ENCODE measurements at regions not wholly inside any gene's neighbourhood (a gene's known extent, or its start where the extent isn't known, plus 50 kb on each side); places are given as distances from the start of the nearest gene placed in this dataset.
"Not testable (repeated sequence)": the region's sequence is repeated elsewhere in the genome, so short reads cannot be mapped to it uniquely, and the experiment has no call there.

- no peak for DNase-seq
Measured at GRCh38 chr20:53813636-53814035, 220.0 kb upstream of the ZNF217 start.

- no peak for DNase-seq
Measured at GRCh38 chr20:53811577-53811976, 217.9 kb upstream of the ZNF217 start.

GRCh38 chr20:53810661-53811355, 217.2 kb upstream of the ZNF217 start:
- DNase-seq, result no peak

GRCh38 chr20:53809728-53810365, 216.2 kb upstream of the ZNF217 start:
- no peak for DNase-seq

- no peak for DNase-seq
Measured at GRCh38 chr20:53809217-53809616, 215.6 kb upstream of the ZNF217 start.

DNA sequence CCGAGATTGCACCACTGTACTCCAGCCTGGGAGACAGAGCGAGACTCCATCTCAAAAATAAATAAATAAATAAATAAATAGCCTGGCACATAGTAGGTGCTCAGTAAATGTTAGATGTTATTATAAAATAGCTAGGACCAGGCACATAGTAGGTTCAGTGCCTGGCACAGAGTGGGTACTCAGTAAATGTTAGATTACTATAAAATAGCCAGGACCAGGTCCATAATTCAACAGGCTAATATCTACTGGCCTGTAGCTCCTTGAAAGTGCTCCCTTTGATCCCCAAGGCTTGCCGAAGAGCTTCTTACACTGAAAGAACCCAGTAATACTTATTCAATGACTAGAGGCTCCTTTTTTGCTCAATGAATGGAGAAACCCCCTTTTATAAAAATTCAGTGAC, 215.1 kb upstream of the ZNF217 start:
- no peak for DNase-seq

DNA sequence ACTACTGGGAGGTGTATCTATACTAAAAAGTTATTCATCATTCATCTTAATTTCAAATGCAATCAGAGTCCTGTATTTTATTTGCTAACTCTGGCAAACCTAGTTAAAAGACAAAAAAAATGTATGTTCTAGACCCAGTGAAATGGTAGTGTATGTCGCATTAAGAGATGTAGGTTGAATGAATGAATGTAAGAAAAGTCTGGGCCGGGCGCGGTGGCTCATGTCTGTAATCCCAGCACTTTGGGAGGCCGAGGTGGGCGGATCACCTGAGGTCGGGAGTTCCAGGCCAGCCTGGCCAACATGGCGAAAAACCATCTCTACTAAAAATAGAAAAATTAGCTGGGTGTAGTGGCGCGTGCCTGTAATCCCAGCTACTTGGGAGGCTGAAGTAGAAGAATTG, 214.7 kb upstream of the ZNF217 start:
- DNase-seq, result not testable (repeated sequence)

DNA sequence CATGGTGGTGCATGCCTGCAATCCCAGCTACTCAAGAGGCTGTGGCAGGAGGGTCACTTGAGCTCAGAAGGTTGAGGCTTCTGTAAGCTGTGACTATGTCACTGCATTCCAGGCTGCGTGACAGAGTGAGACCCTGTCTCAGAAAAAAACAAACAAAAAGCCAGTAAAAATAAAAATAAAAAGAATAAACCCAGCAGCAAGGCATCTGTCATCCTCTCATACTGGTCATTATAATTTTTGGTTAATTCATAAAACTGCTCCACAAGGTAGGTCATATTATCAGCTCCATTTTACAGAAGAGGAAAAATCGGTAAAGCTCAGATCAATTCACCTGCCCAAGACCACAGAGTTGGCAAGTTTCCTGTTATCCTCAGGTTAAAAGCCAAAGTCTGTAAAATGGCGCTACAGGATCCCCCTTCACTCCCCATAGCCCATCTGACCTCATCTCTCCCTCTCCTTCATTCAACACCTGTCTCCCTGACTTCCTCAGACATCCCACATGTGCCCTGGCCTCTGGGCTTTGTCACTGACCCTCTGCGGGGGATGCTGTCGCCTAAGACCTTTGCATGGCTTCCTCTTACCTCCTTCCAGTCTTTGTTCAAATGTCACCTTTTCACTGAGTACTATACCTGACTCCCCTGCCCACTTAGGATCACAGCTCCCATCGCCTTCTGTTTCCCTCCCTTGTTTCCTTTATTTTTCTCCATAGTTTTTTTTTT, 213.2 kb upstream of the ZNF217 start:
- DNase-seq, result no peak

DNA sequence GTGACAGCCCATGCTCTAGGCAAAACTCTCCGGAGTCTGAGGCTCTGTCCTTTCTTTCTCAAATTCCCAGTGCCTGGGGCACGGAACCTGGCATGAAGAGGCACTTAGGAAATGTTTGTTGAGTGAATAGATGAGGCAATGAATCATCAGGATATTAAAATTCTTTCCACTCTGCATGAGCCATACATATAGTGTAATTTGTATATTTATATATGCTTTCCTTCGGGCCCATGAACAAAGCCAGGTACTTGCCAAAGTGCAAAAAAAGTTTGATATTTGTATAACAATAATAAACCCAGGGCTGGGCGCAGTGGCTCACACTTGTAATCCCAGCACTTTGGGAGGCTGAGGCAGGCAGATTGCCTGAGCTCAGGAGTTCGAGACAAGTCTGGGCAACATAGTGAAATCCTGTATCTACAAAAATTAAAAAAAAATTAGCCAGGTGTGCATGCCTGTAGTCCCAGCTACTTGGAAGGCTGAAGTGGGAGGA, 212.3 kb upstream of the ZNF217 start:
- no peak for DNase-seq

- DNase-seq, result no peak
Measured at GRCh38 chr20:53804920-53805894, 211.6 kb upstream of the ZNF217 start.

- not testable (repeated sequence) for DNase-seq
Measured at GRCh38 chr20:53804308-53804707, 210.7 kb upstream of the ZNF217 start.

DNA sequence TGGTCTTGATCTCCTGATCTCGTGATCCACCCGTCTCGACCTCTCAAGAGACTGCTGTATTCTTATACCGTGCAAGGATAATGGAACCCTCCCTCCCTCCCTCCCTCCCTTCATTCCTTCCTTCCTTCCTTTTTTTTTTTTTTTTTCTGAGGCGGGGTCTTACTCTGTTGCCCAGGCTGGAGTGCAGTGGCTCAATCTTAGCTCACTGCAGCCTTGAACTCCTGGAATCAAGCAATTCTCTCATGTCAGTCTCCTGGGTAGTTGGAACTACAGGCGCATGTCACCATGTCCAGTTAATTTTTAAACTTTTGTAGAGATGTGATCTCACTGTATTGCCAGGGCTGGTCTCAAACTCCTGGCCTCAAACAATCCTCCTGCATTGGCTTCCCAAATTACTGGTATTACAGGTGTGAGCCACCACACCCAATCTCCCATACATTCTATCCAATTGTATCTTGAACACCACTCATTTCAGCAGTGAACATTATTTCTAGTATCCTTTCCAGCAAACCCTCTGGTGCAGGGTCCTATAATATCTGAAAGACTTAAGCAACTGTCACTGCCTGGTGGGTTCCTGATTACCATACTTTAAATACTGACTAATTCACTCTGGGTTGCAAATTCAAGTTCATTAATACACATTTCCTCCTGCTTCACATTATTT, 210.0 kb upstream of the ZNF217 start:
- no peak for DNase-seq

DNA sequence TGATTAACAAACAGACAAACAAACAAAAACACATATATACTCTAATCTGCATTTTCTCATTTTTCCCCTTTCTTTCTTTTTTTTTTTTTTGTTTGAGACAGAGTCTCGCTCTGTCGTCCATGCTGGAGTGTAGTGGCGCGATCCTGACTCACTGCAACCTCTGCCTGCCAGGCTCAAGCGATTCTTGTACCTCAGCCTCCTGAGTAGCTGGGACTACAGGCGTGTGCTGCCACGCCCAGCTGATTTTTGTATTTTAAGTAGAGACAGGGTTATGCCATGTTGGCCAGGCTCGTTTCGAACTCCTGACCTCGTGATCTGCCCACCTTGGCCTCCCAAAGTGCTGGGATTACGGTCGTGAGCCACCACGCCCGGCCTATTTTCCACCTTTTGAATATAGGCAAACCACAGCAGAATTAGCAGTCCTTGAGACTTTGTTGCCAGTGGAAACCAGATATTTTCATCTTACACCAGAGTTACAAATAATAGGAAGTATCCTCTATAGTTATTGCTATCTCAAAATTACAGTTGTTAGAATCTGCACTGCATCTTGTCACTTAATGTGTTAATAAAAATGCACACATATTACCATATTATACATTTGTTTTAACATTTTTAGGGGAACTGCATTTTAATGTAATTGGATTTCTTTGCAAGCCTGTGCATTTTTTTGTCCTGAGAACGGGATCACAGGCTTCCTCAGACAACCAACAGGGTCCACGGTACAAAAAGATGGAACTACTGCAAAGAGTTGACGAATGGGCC, 208.2 kb upstream of the ZNF217 start:
- DNase-seq, result no peak

- DNase-seq, result no peak
Measured at GRCh38 chr20:53800883-53801604, 207.4 kb upstream of the ZNF217 start.

DNA sequence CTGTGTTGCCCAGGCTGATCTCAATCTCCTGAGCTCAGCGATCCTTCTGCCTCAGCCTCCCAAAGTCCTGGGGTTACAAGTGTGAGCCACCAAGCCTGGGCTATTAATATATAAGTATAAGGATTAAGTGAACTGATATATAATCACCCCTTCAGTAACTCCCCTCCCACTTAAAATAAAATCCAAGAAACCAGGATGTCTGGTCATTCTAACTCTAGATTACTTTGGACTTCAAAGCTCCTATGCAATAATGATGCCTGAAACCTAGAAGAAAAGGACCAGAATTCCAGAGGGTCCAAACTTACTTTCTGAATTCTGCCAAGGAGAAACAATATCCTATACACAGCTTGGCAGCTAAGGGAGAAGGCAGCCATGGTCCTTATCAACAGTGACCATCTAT, 206.8 kb upstream of the ZNF217 start:
- no peak for DNase-seq

DNA sequence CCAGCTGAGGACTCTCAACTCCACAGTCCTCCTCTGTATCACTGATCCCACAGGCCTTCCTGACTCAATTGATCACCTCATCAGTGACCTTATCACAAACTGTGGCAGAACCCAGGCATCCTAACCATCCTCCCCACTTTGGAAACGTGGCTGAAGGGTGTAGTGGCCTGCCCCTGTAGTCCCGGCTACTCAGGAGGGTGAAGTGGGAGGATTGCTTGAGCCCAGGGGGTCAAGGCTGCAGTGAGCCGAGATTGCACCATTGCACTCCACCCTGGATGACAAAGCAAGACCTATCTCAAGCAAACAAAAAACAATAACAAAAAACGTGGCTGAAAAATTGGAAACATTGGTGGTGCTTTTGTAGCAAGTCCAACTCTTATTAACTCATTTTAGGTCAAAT, 203.4 kb upstream of the ZNF217 start:
- DNase-seq, result no peak

DNA sequence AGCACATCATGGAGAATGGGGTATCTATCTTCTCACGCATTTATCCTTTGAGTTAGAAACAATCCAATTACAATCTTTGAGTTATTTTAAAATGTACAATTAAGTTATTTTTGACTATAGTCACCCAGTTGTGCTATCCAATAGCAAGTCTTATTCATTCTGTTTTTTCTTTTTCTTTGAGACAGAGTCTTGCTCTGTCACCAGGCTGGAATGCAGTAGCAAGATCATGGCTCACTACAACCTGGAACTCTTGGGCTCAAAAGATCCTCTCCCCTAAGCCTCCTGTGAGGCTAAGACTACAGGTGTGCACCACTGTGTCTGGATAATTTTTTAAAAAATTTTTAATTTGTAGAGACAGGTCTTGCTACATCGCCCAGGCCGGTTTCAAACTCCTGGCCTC, 201.5 kb upstream of the ZNF217 start:
- no peak for DNase-seq

- no peak for DNase-seq
Measured at GRCh38 chr20:53794529-53795115, 201.0 kb upstream of the ZNF217 start.

DNA sequence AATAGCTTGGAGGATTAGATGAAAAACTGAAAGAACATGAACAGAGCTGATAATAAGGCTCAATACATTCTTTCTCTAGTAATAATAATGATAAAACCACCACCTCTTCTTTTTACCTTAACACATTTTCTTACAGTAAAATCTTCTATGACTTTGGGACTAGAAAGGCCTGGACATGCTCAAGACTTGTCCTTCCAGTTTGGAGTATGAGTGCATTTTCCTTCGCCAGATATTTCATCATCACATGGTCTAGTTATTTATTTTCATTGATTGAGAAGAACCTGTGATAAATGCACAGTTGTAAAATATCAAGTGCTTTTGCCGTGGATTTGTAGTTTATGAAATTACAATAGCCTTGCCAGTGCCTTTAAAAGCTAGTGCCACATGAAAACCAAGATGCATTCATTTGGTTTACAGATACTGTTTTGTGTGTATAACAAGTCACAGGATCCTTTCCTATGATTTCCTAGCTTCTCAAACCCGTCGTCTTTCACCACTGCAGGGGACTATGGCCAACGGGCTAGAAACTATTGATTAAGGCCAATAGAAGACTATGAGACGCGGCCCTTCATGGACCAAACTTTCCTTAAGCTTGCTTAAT, 200.2 kb upstream of the ZNF217 start:
- no peak for DNase-seq

Data from NCI-H2029 (cell line).